Endothelial cell of umbilical vein (primary cell): ENCODE measurements at regions not wholly inside any gene's neighbourhood (a gene's known extent, or its start where the extent isn't known, plus 50 kb on each side); places are given as distances from the start of the nearest gene placed in this dataset.
A peak's percentile ranks its signal among the peaks of the same experiment; 100 is the strongest.

Source experiments
- BruUV-seq: library from RNA; stranded (reverse); fragments of 400-500 nt; replicated peaks from 2 replicates; lab custom pipeline; 2021; lab: Mats Ljungman, UMichigan
- CTCF ChIA-PET: fragments of 300-600, 350-600 bp; sonication (Branson Sonifier 250); formaldehyde crosslinking; loops from one replicate; lab custom pipeline; 2021; ENCODE audit warnings: antibody characterized with exemption, inconsistent platforms; lab: Charles Lee
- POLR2A ChIA-PET: fragments of 300-600, 350-600 bp; sonication (Branson Sonifier 250); formaldehyde crosslinking; loops from one replicate; lab custom pipeline; 2021; ENCODE audit warnings: antibody characterized with exemption, inconsistent platforms; lab: Charles Lee
- DNase-seq: peaks from one replicate; pipeline ENCODE4 v3.0.0-alpha.2; 2011; ENCODE audit warnings: low read depth, low spot score
- FAIRE-seq: peaks from 2 replicates; lab custom pipeline; 2011; peaks lifted over from hg19 to GRCh38; lab: Jason Lieb, UNC
- H2AFZ ChIP-seq: 2 replicates; pipeline ENCODE4 v1.6.0; 2012; ENCODE audit warnings: low read depth, low read length, control low read depth, inconsistent platforms
- H3K27ac ChIP-seq: 2 replicates; pipeline ENCODE4 v1.5.1; 2011; ENCODE audit warnings: low read depth, mild to moderate bottlenecking, control low read depth, low read length, moderate library complexity; ENCODE audit not compliant: insufficient read depth
- H3K27me3 ChIP-seq, 2 experiments: 2 replicates each; pipeline versions ENCODE4 v1.6.0 to v1.6.1; 2011; ENCODE audit warnings: low read length in 2 of 2, mixed read lengths in 1 of 2; ENCODE audit not compliant: control insufficient read depth in 2 of 2, insufficient read depth in 2 of 2
- H3K36me3 ChIP-seq, 2 experiments: 2 replicates in 1 of 2; 3 replicates in 1 of 2; pipeline ENCODE4 v1.5.1; 2011; ENCODE audit warnings: low read length in 2 of 2, mild to moderate bottlenecking in 1 of 2, moderate library complexity in 1 of 2; ENCODE audit not compliant: control insufficient read depth in 2 of 2, insufficient read depth in 2 of 2; ENCODE audit errors: extremely low read depth in 1 of 2
- H3K4me1 ChIP-seq: 3 replicates; pipeline ENCODE4 v1.5.1; 2011; ENCODE audit warnings: mild to moderate bottlenecking, low read length; ENCODE audit not compliant: control insufficient read depth, insufficient read depth; ENCODE audit errors: extremely low read depth
- H3K4me2 ChIP-seq: 2 replicates; pipeline ENCODE4 v1.6.1; 2011; ENCODE audit warnings: low read length, control low read depth, mixed read lengths; ENCODE audit not compliant: insufficient read depth
- H3K4me3 ChIP-seq, 3 experiments: fragments of 200-600 bp in 1 of 3; sonication (generic), shearing (Covaris generic) in 1 of 3; replicated peaks in 1 of 3; 2 replicates each; pipeline ENCODE4 v1.5.1; 2011 to 2016; ENCODE audit warnings: control low read depth in 3 of 3, low read length in 3 of 3, mild to moderate bottlenecking in 2 of 3, inconsistent platforms in 1 of 3, low read depth in 1 of 3, moderate library complexity in 1 of 3; ENCODE audit not compliant: insufficient read depth in 1 of 3
- H3K79me2 ChIP-seq: 2 replicates; pipeline ENCODE4 v1.6.0; 2012; ENCODE audit warnings: low read length, inconsistent platforms; ENCODE audit not compliant: control insufficient read depth, insufficient read depth
- H3K9ac ChIP-seq: replicated peaks from 2 replicates; pipeline ENCODE3; 2011; ENCODE audit warnings: low read length, control low read depth; ENCODE audit not compliant: insufficient read depth; ENCODE audit errors: extremely low read depth
- H3K9me1 ChIP-seq: replicated peaks from 3 replicates; pipeline ENCODE4 v1.6.0; 2011; ENCODE audit warnings: mild to moderate bottlenecking, low read length; ENCODE audit not compliant: control insufficient read depth, insufficient read depth; ENCODE audit errors: extremely low read depth
- H3K9me3 ChIP-seq: replicated peaks from 2 replicates; pipeline ENCODE4 v1.5.1; 2012; ENCODE audit warnings: low read length, inconsistent platforms; ENCODE audit not compliant: control insufficient read depth, insufficient read depth
- H4K20me1 ChIP-seq: replicated peaks from 2 replicates; pipeline ENCODE3; 2011; ENCODE audit warnings: mild to moderate bottlenecking, low read length; ENCODE audit not compliant: control insufficient read depth, insufficient read depth; ENCODE audit errors: extremely low read depth
- CTCF ChIP-seq, 2 donors: IDR thresholded peaks; 1 replicate in 1 of 2; 2 replicates in 1 of 2; pipeline ENCODE4 v1.5.1; 2011; ENCODE audit warnings: low read length in 2 of 2, mild to moderate bottlenecking in 2 of 2, moderate library complexity in 2 of 2, control low read depth in 1 of 2, inconsistent platforms in 1 of 2, low read depth in 1 of 2; ENCODE audit not compliant: insufficient read depth in 1 of 2; ENCODE audit errors: extremely low read depth in 1 of 2
- EZH2 ChIP-seq: IDR thresholded peaks from 2 replicates; pipeline ENCODE4 v1.6.1; 2012; ENCODE audit warnings: borderline replicate concordance, low read depth, mild to moderate bottlenecking, moderate library complexity, low read length, inconsistent platforms; ENCODE audit not compliant: severe bottlenecking
- FOS ChIP-seq: IDR thresholded peaks from 2 replicates; pipeline ENCODE4 v1.6.1; 2011; ENCODE audit warnings: mild to moderate bottlenecking, low read length, moderate library complexity, borderline replicate concordance; ENCODE audit not compliant: insufficient read depth
- MAX ChIP-seq: IDR thresholded peaks from 2 replicates; pipeline ENCODE4 v1.6.1; 2011; ENCODE audit not compliant: insufficient read depth, insufficient read length
- MYC ChIP-seq: IDR thresholded peaks from one replicate; pipeline ENCODE4 v1.6.1; 2011; ENCODE audit warnings: mild to moderate bottlenecking, low read depth, low read length
- POLR2A ChIP-seq: IDR thresholded peaks from 2 replicates; pipeline ENCODE4 v1.6.1; 2012; ENCODE audit warnings: low read depth, mild to moderate bottlenecking, control low read depth, low read length
- POLR2AphosphoS5 ChIP-seq: IDR thresholded peaks from 2 replicates; pipeline ENCODE4 v1.6.1; 2012; ENCODE audit warnings: low read depth, mild to moderate bottlenecking, control low read depth, low read length, moderate library complexity; ENCODE audit not compliant: insufficient read depth
- dilution Hi-C: fragments of 300-500 bp; cut with MboI; formaldehyde crosslinking; loops from one replicate; pipeline ENCODE4 v1.15.0; 2019; ENCODE audit warnings: low sequenced_read_pairs; ENCODE audit not compliant: extremely low pct_ligation_motif_present
- intact Hi-C: fragments of 100-400 bp; cut with micrococcal nuclease; formaldehyde crosslinking; loops from one replicate; pipeline ENCODE4 v1.10.0; 2022

- Histone ChIP-seq H2AFZ (no peak overlapping the region), H3K36me3 (no peaks in the 10 kb centered on the region), H4K20me1 (no peaks in the 10 kb centered on the region), H3K9me3 (no peaks in the 10 kb centered on the region), H3K9me1 (no peaks in the 10 kb centered on the region), H3K9ac (no peak overlapping the region), H3K27ac (no peak overlapping the region), H3K79me2 (no peaks in the 10 kb centered on the region), H3K4me2 (no peak overlapping the region), H3K27me3 (no peaks in the 10 kb centered on the region), H3K4me1 (no peaks in the 10 kb centered on the region), H3K4me3 (no peak overlapping the region)
- intact Hi-C loops: no loop called here
- ChIA-PET POLR2A (no interaction called here), CTCF (no interaction called here)
- FAIRE-seq (no peak), DNase-seq (no peak)
- BruUV-seq: no TSS peak
- TF ChIP-seq EZH2: no peak
- no peak for TF ChIP-seq POLR2AphosphoS5
- TF ChIP-seq MYC: no peak
- TF ChIP-seq CTCF (IDR thresholded peaks at IDR 0.05; ENCODE audit: extremely low read depth in 1 of 2, insufficient read depth in 1 of 2, low read depth in 1 of 2, low read length in 2 of 2): no peak
- TF ChIP-seq POLR2A: no peak
- TF ChIP-seq FOS: peak; percentile 16
- dilution Hi-C loops: no loop called here
Measured at GRCh38 chr2:53403792-53404413, 363.7 kb upstream of the CHAC2 start.

DNA sequence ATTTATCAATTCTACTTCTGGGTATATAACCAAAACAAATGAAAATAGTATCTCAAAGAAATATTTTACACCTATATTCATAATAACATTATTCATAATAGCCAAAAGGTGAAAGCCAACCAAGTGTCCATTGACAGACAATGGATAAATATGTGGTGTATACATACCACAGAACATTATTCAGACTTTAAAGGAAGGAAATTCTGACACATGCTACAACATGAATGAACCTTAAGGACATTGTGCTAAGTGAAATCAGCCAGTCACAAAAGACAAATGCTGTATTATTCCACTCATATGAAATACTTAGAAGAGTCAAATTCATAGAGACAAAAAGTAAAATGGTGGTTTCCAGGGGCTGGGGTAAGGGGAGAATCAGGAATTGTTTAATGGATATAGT, 370.5 kb upstream of the CHAC2 start:
- dilution Hi-C loops (no loop called here), intact Hi-C loops (no loop called here)
- no peak for TF ChIP-seq MAX
- Histone ChIP-seq H3K9me1 (no peaks in the 10 kb centered on the region), H3K36me3 (no peaks in the 10 kb centered on the region), H3K79me2 (no peaks in the 10 kb centered on the region), H3K27me3 (no peaks in the 10 kb centered on the region), H3K9ac (no peak overlapping the region), H3K4me2 (no peak overlapping the region), H3K9me3 (no peaks in the 10 kb centered on the region), H3K4me1 (no peaks in the 10 kb centered on the region), H3K4me3 (no peak overlapping the region), H3K27ac (no peak overlapping the region), H2AFZ (no peak overlapping the region), H4K20me1 (no peaks in the 10 kb centered on the region)
- CTCF ChIA-PET: no interaction called here
- BruUV-seq: no TSS peak
- DNase-seq (no peak), FAIRE-seq (no peak)
- POLR2A ChIA-PET: no interaction called here
